ENCODE measurements at regions not wholly inside any gene's neighbourhood (a gene's known extent, or its start where the extent isn't known, plus 50 kb on each side); places are given as distances from the start of the nearest gene placed in this dataset.

GRCh38 chr10:3676564-3676963, 108.4 kb downstream of the KLF6 start:
- H3K4me3 ChIP-seq (ENCODE audit: low read depth, low read length): no peak overlapping the region
- TF ChIP-seq, protein P1, sequence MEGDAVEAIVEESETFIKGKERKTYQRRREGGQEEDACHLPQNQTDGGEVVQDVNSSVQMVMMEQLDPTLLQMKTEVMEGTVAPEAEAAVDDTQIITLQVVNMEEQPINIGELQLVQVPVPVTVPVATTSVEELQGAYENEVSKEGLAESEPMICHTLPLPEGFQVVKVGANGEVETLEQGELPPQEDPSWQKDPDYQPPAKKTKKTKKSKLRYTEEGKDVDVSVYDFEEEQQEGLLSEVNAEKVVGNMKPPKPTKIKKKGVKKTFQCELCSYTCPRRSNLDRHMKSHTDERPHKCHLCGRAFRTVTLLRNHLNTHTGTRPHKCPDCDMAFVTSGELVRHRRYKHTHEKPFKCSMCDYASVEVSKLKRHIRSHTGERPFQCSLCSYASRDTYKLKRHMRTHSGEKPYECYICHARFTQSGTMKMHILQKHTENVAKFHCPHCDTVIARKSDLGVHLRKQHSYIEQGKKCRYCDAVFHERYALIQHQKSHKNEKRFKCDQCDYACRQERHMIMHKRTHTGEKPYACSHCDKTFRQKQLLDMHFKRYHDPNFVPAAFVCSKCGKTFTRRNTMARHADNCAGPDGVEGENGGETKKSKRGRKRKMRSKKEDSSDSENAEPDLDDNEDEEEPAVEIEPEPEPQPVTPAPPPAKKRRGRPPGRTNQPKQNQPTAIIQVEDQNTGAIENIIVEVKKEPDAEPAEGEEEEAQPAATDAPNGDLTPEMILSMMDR (IDR thresholded peaks at IDR 0.05; ENCODE audit: insufficient read depth, low read depth, low read length, missing control alignments): no peak
- no peak for DNase-seq (ENCODE audit: low read depth)

DNA sequence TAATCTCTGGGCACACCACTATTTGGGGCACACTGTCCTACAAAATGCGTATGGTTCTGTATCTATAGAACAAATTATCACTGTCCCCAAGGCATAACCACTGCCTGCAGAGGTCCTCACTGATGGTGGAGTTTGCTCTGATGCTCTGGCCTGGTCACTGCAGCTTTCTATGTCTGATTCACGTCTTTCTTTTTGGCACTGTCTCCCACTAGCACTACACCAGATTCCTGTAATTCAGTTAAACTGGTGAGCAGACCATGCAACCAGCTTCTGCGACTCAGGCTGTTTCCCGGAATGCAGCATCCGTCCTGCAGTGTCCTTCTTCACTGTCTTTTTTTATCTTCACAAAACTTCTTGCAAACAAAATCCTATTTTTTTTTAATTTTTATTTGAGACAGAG, 112.8 kb downstream of the KLF6 start:
- TF ChIP-seq, protein P1 (IDR thresholded peaks at IDR 0.05; ENCODE audit: insufficient read depth, low read depth, low read length, missing control alignments): no peak
- DNase-seq (ENCODE audit: low read depth): no peak
- H3K4me3 ChIP-seq (ENCODE audit: low read depth, low read length): no peak overlapping the region

- no peak overlapping the region for H3K4me3 ChIP-seq (ENCODE audit: low read depth, low read length)
- no peak for DNase-seq (ENCODE audit: low read depth)
- TF ChIP-seq, protein P1 (IDR thresholded peaks at IDR 0.05; ENCODE audit: insufficient read depth, low read depth, low read length, missing control alignments): no peak
These were observed 113.5 kb downstream of the KLF6 start for GRCh38 chr10:3671386-3671955.

DNA sequence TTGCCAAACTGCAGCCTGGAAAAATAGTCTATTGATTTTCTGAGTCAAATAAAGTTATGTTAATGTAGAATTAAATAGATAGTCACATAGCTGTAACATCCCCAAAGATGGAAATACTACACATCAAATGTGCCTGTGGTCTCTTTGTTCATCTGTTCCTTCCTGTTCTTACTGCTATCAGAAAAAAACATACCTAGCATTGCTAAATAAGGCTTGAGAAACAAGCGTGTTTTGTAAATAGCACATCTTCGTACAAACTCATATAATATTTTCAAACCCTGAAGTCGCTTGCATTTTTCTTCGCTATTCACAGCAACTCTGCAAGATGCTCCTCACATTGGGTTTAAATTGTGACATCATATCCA, 116.1 kb downstream of the KLF6 start:
- no peak overlapping the region for H3K4me3 ChIP-seq (ENCODE audit: low read depth, low read length)
- TF ChIP-seq, protein P1 (IDR thresholded peaks at IDR 0.05; ENCODE audit: insufficient read depth, low read depth, low read length, missing control alignments): no peak
- no peak for DNase-seq (ENCODE audit: low read depth)

GRCh38 chr10:3668276-3668965, 116.6 kb downstream of the KLF6 start:
- H3K4me3 ChIP-seq (ENCODE audit: low read depth, low read length): no peak overlapping the region
- DNase-seq (ENCODE audit: low read depth): no peak
- TF ChIP-seq, protein P1 (IDR thresholded peaks at IDR 0.05; ENCODE audit: insufficient read depth, low read depth, low read length, missing control alignments): no peak

GRCh38 chr10:3666525-3667302, 118.3 kb downstream of the KLF6 start:
- DNase-seq (ENCODE audit: low read depth): no peak
- TF ChIP-seq, protein P1 (IDR thresholded peaks at IDR 0.05; ENCODE audit: insufficient read depth, low read depth, low read length, missing control alignments): no peak
- H3K4me3 ChIP-seq (ENCODE audit: low read depth, low read length): no peak overlapping the region
